ENCODE measurements at regions not wholly inside any gene's neighbourhood (a gene's known extent, or its start where the extent isn't known, plus 50 kb on each side); places are given as distances from the start of the nearest gene placed in this dataset.

DNA sequence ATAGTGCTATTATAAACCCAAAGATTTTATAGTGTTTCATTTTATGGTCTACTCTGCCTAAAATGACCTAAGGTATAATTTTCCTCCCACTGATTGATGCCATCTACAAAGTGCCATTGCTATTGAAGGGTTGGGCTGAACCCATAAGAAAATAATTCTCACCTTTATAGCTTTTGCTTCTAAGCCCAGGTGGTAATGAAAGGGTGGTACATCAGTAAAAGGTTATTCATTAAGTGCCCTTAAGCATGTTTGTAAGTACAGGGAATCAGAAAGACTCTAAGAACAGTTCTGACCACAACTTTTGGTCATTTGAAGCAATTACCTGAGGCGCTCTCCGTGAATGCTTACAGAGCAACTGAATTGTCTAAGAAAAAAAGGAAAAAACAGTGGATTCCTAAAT is 1247.3 kb downstream of the NXPH1 start:
- no peak overlapping the region for H3K4me3 Mint-ChIP-seq (ENCODE audit: unreplicated experiment)
- no peak overlapping the region for H3K27ac Mint-ChIP-seq (ENCODE audit: unreplicated experiment)
- no peaks in the 10 kb centered on the region for H3K36me3 Mint-ChIP-seq (ENCODE audit: low read depth, unreplicated experiment)
- H3K27me3 Mint-ChIP-seq (ENCODE audit: unreplicated experiment) = no peaks in the 10 kb centered on the region
- TF ChIP-seq, protein P1, sequence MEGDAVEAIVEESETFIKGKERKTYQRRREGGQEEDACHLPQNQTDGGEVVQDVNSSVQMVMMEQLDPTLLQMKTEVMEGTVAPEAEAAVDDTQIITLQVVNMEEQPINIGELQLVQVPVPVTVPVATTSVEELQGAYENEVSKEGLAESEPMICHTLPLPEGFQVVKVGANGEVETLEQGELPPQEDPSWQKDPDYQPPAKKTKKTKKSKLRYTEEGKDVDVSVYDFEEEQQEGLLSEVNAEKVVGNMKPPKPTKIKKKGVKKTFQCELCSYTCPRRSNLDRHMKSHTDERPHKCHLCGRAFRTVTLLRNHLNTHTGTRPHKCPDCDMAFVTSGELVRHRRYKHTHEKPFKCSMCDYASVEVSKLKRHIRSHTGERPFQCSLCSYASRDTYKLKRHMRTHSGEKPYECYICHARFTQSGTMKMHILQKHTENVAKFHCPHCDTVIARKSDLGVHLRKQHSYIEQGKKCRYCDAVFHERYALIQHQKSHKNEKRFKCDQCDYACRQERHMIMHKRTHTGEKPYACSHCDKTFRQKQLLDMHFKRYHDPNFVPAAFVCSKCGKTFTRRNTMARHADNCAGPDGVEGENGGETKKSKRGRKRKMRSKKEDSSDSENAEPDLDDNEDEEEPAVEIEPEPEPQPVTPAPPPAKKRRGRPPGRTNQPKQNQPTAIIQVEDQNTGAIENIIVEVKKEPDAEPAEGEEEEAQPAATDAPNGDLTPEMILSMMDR (IDR thresholded peaks at IDR 0.05; ENCODE audit: unreplicated experiment) = no peak
- H3K4me1 Mint-ChIP-seq (ENCODE audit: unreplicated experiment) = no peaks in the 10 kb centered on the region
- DNase-seq (ENCODE audit: low spot score) = no peak
- no peaks in the 10 kb centered on the region for H3K9me3 Mint-ChIP-seq (ENCODE audit: unreplicated experiment)

DNA sequence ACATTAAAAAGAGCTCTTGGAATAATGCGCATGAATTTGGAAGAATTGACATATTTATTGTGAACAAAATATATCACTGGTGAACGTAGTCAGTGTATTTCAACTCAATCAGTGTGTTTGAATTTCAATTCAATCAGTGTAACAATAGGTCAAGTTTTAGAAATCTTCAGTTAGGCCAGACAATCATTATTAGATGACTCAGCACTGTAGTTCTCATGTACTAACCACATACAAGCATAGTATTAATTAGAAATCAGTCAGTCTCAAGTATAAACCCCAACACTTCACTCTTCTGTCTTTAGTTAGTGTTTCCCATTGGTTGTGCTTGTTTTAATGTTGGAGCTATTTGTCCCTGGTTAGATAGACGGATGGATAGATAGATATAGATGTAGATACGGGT is 1247.9 kb downstream of the NXPH1 start:
- Mint-ChIP-seq H3K27ac (ENCODE audit: unreplicated experiment) (no peak overlapping the region), H3K4me1 (ENCODE audit: unreplicated experiment) (no peaks in the 10 kb centered on the region), H3K36me3 (ENCODE audit: low read depth, unreplicated experiment) (no peaks in the 10 kb centered on the region), H3K4me3 (ENCODE audit: unreplicated experiment) (no peak overlapping the region), H3K27me3 (ENCODE audit: unreplicated experiment) (no peaks in the 10 kb centered on the region), H3K9me3 (ENCODE audit: unreplicated experiment) (no peaks in the 10 kb centered on the region)
- no peak for DNase-seq (ENCODE audit: low spot score)
- TF ChIP-seq, protein P1 (IDR thresholded peaks at IDR 0.05; ENCODE audit: unreplicated experiment) = no peak

DNA sequence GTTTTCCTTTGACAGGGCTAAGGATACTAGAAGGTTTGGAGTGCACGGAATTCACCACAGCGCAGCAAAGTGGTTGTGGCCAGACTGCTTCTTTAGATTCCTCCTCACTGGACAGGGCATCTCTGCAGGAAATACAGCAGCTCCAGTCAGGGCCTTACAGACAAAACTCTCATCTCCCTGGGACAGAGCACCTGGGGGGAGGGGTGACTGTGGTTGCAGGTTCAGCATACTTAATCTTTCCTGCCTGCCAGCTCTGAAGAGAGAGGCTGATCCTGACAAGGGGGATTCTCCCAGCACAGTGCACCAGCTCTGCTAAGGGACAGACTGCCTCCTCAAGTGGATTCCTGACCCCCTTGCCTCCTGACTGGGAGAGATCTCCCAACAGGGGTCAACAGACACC is 1257.9 kb downstream of the NXPH1 start:
- Mint-ChIP-seq H3K27ac (ENCODE audit: unreplicated experiment) (no peak overlapping the region), H3K36me3 (ENCODE audit: low read depth, unreplicated experiment) (no peaks in the 10 kb centered on the region), H3K4me1 (ENCODE audit: unreplicated experiment) (no peaks in the 10 kb centered on the region), H3K4me3 (ENCODE audit: unreplicated experiment) (no peak overlapping the region), H3K27me3 (ENCODE audit: unreplicated experiment) (peaks cover 2% of the 10 kb centered on the region), H3K9me3 (ENCODE audit: unreplicated experiment) (no peaks in the 10 kb centered on the region)
- TF ChIP-seq, protein P1 (IDR thresholded peaks at IDR 0.05; ENCODE audit: unreplicated experiment) = no peak
- no peak for DNase-seq (ENCODE audit: low spot score)

DNA sequence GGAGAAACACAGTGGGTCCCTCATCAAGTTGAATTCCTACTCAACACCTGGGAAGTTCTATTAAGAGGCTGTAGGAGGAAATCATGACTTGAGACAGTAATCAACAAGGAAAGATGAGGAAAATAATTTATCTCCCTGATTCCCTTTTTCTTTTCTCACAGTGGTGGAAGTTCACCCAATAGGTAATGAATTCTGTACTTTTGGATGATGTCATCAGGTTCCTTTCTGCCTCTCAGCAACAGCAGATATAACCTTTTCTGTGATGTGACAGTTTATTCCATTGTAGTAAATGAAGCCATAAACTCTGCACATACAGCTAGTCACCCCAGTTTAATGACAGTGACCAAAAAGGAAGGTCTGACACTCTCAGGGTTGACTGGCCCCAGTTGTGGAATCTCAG is 1265.0 kb downstream of the NXPH1 start:
- Mint-ChIP-seq H3K27ac (ENCODE audit: unreplicated experiment) (no peak overlapping the region), H3K27me3 (ENCODE audit: unreplicated experiment) (no peaks in the 10 kb centered on the region), H3K36me3 (ENCODE audit: low read depth, unreplicated experiment) (no peaks in the 10 kb centered on the region), H3K4me3 (ENCODE audit: unreplicated experiment) (no peak overlapping the region), H3K4me1 (ENCODE audit: unreplicated experiment) (no peaks in the 10 kb centered on the region), H3K9me3 (ENCODE audit: unreplicated experiment) (no peaks in the 10 kb centered on the region)
- DNase-seq (ENCODE audit: low spot score) = no peak
- TF ChIP-seq, protein P1 (IDR thresholded peaks at IDR 0.05; ENCODE audit: unreplicated experiment) = no peak

DNA sequence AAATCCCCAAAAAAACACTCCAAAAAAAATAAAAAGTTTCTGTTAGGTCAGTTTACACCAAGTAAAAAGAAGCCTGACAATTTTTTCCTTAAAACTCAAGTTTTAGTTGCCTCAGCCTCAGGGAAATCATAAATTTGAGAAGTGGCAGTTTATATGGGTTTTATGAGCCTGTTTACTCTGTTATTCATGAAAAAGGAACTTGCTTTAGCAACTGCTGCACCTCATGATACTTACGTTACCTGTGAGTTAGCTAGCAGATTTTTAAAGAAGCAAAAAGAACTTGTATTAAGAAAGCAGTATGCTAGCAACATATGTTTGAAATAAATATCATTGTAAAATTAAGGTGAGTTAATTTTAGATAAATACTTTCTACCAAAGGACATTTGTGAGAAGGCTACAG is 1264.5 kb upstream of the PHF14 start:
- TF ChIP-seq, protein P1 (IDR thresholded peaks at IDR 0.05; ENCODE audit: unreplicated experiment) = no peak
- Mint-ChIP-seq H3K27ac (ENCODE audit: unreplicated experiment) (no peak overlapping the region), H3K9me3 (ENCODE audit: unreplicated experiment) (no peaks in the 10 kb centered on the region), H3K4me3 (ENCODE audit: unreplicated experiment) (no peak overlapping the region), H3K4me1 (ENCODE audit: unreplicated experiment) (peaks cover 9% of the 10 kb centered on the region), H3K27me3 (ENCODE audit: unreplicated experiment) (no peaks in the 10 kb centered on the region), H3K36me3 (ENCODE audit: low read depth, unreplicated experiment) (no peaks in the 10 kb centered on the region)
- DNase-seq (ENCODE audit: low spot score) = no peak

Measured in endothelial cell (in vitro differentiated cells).